HG02678 (cell line): ENCODE measurements at regions not wholly inside any gene's neighbourhood (a gene's known extent, or its start where the extent isn't known, plus 50 kb on each side); places are given as distances from the start of the nearest gene placed in this dataset.
"Not testable (repeated sequence)": the region's sequence is repeated elsewhere in the genome, so short reads cannot be mapped to it uniquely, and the experiment has no call there.

Source experiments
- ATAC-seq: cut with Tn5 transposase; IDR thresholded peaks from one replicate; pipeline ENCODE4 v1.9.1; 2021; ENCODE audit warnings: mild to moderate bottlenecking, moderate library complexity; ENCODE audit not compliant: unreplicated experiment

- no peak for ATAC-seq
Observed at GRCh38 chr9:19660019-19660418, 128.8 kb downstream of the SLC24A2 start.

- ATAC-seq, result no peak
Observed at GRCh38 chr9:19656704-19657103, 132.1 kb downstream of the SLC24A2 start.

DNA sequence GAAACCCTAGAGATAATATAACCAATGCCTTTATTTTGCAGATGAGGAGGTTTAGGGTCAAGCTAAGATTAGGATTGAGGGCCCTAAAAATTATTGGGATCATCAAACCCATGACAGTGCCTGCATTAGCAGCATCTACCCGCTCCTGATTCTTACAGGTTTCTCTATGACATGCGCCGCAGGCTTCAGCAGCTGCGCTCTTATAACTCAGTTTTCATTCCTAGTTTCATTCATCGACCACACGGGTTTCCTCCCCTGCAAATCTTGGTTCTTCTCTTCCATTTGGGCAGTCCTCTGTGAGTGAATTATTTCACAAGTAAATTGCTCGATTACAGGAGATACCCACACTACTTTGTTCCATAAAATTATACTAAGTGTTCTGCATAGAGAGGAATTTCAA, 137.2 kb downstream of the SLC24A2 start:
- ATAC-seq, result no peak

GRCh38 chr9:19650312-19650711, 138.5 kb downstream of the SLC24A2 start:
- ATAC-seq, result no peak

DNA sequence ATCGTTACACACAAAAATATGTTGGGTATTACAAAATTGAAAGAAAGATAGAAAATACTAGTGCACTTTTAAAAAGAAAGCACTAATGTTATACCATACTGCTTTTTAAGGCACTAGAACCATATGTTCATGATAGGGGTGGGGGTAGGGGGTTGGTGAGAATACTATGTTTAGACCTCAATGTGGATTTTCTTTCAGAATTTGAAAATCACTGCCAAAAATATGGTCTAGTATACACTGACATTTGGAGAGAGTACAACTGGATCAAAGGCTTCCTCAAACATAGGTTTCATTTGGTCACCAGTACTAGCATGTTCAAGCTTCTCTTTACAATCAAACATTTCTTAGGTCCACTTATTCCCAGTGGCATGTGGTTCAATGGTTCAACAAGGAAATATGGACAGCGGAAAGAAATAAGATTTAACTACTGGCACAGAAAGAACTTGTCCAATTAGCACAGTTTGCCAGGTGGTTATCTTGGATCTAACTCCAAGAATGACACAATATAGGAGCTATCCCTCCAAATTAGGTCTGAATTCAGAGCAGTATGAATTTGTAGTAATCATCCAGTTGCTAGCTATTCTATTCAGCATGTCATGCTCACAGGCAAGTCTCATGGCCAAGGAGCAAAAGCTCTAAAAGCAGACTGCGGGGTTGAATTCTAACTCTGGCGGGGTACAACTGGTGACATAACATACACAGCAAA, 139.3 kb downstream of the SLC24A2 start:
- ATAC-seq, result no peak

GRCh38 chr9:19648672-19649071, 140.2 kb downstream of the SLC24A2 start:
- no peak for ATAC-seq

GRCh38 chr9:19643875-19644274, 145.0 kb downstream of the SLC24A2 start:
- no peak for ATAC-seq

- no peak for ATAC-seq
Observed at GRCh38 chr9:19642256-19642655, 146.6 kb downstream of the SLC24A2 start.

GRCh38 chr9:19641046-19641445, 147.8 kb downstream of the SLC24A2 start:
- ATAC-seq, result no peak

DNA sequence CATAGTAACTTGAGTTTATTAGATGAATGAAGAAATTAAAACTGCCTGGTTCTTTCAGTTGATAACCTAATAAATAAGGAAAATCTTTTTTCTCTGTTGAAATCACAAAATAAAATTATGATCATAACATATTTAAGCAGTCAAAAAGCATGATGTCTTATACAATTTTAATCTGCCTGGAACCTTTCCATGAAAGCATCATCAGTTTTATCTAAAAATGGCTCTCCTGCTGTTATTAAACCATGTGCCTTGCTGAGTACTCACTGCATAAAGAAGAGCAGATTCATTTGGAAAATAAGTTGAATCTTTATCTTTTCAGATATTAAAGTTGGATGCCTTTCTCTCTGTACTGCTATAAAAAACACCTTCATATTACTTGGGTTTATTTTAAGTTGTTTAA, 148.8 kb downstream of the SLC24A2 start:
- no peak for ATAC-seq

DNA sequence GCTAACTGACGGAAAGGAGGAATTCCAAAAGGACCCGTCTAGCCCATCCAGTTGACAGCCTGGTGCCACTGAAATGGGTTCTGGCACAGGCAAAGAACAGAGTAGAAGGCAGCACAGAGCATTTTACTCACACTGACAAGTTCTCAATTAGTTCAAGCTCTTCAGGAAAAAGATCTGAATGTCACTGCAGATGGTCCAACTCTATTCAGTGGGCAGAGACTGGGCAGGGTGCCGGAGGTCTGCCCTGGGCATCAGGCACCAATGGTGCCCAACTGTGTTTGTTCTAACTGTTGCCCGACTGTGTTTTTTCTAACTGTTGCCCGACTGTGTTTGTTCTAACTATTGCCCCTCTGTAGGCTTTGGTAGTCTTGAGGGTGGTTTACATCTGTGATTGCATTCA, 151.8 kb downstream of the SLC24A2 start:
- ATAC-seq, result no peak

DNA sequence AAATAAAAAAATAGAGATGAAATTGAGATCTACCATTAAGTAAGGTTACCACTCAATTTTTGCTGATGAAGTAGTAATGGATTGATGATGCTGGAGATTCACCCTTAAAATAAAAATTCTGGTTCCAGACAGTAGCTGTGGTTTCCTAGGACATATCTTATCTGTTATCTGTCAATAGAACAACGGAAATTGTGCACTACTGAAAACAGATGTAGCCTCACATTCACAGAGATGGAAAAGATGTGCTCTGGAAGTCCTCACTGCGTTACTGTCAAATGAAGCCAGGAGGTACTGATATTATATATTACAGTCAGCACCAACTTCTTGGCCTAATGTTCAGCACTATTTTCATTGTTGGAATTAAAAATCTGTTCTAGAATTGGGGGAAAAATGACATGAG, 154.0 kb downstream of the SLC24A2 start:
- ATAC-seq, result no peak

- ATAC-seq, result no peak
Observed at GRCh38 chr9:19631181-19631580, 157.7 kb downstream of the SLC24A2 start.

DNA sequence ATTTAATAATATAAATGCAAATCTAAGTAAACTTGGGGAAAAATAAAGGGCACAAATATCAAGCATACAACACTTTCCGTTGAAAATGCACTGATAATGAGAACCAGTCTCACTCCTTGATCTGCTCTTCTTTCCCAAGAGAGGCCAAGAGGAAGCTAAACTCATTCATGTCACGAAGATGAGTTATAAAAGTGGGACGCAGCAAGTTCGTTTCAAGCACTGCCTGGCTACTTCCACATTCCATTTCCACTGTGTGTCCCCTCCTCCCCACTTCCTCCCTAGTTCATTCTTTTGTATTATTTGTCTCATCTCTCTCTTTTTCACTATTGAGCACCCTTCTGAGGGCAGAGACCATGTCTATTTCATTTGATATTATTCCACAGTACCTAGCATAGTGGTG, 158.1 kb downstream of the SLC24A2 start:
- ATAC-seq, result no peak

GRCh38 chr9:19629488-19629887, 159.3 kb downstream of the SLC24A2 start:
- ATAC-seq, result no peak

GRCh38 chr9:19625426-19625825, 163.4 kb downstream of the SLC24A2 start:
- not testable (repeated sequence) for ATAC-seq

- no peak for ATAC-seq
Observed at GRCh38 chr9:19624519-19624918, 164.3 kb downstream of the SLC24A2 start.

DNA sequence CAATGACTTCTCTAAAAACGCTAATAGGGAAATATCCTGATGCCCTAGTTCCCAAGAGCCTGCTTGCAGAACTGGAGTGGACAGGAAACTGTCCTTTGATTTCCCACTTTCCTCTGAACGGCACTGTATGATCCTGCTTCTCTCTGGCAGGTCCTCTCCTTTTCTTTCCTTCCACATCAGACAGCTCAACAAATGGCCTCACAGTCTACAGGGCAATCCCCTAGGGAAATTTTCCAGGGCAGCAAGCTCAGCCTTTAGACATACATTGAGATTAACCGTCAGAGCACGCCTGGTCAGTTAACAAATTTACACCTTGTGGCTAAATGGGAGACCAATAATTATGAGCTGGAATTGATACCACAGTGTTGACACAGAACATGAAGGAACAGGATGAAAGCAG, 164.9 kb downstream of the SLC24A2 start:
- ATAC-seq, result no peak

DNA sequence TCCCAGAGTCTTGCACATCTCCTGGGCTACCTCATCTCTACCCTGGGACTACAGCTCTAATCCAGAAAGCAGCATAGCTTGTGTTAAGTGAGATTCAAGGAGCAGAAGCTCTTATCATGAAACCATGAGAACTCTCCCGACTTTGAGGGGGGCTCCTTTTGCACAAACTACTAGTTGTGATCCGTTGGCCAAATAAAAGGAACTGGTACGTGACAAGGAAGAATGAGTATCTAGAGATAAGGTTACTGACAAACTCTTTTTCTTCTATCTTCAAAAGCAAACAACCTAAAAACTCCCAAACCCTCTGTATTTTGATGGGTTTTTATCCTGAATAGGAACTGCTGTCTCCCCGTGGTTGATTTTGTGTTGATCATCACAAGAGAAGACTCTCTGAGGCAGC, 168.5 kb downstream of the SLC24A2 start:
- no peak for ATAC-seq

GRCh38 chr9:19619221-19619620, 169.6 kb downstream of the SLC24A2 start:
- ATAC-seq, result no peak

GRCh38 chr9:19618816-19619215, 170.0 kb downstream of the SLC24A2 start:
- ATAC-seq, result no peak

DNA sequence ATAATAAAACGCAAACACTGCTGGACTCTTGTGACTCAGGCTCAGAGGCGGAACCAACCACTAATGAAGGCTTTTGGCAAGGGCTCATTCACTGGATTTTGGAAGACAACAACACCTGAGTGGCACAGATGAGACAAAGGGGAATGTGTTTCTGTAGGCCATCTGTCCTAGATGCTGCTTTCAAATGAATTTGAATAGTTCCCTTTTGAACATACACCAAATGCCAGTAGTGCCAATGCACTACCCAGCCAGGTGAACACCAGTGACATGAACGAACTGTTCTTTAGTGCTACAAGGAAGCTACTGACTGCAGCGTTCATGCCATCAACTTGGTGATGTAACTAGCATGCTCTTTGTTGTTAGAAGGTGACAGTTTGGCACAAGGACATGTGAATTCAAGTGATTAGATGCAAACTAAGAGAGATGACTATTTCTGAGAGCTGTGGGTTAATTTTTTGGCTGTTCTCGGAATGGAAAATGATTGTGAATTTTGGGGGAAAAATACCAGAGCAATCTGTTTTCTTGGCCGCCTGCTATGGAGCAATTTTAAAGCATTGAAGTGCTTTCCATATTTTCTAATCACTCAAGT, 173.7 kb downstream of the SLC24A2 start:
- no peak for ATAC-seq

GRCh38 chr9:19614294-19614693, 174.5 kb downstream of the SLC24A2 start:
- ATAC-seq, result no peak
